Astrocyte (in vitro differentiated cells and primary cell): ENCODE measurements at regions not wholly inside any gene's neighbourhood (a gene's known extent, or its start where the extent isn't known, plus 50 kb on each side); places are given as distances from the start of the nearest gene placed in this dataset.

ENCODE experiments used
- CTCF ChIP-seq: IDR thresholded peaks from 2 replicates; pipeline ENCODE4 v1.5.1; 2011; ENCODE audit warnings: low read depth, mild to moderate bottlenecking, inconsistent platforms, low read length, moderate library complexity; ENCODE audit not compliant: insufficient read depth
- EZH2 ChIP-seq: IDR thresholded peaks from 2 replicates; pipeline ENCODE4 v1.6.1; 2012; ENCODE audit warnings: mild to moderate bottlenecking, low read length, inconsistent platforms; ENCODE audit not compliant: insufficient read depth

GRCh38 chr1:47592296-47593012 is 154.6 kb downstream of the FOXD2 start:
- no peak for TF ChIP-seq CTCF
- TF ChIP-seq EZH2: no peak
